ENCODE measurements at regions not wholly inside any gene's neighbourhood (a gene's known extent, or its start where the extent isn't known, plus 50 kb on each side); places are given as distances from the start of the nearest gene placed in this dataset.

GRCh38 chr11:101401245-101401644 is 182.6 kb downstream of the TRPC6 start:
- no peak for DNase-seq (ENCODE audit: low spot score)

GRCh38 chr11:101397979-101398378 is 185.8 kb downstream of the TRPC6 start:
- DNase-seq (ENCODE audit: low spot score) = no peak

GRCh38 chr11:101390539-101390938 is 193.3 kb downstream of the TRPC6 start:
- peak; percentile 16 for DNase-seq (ENCODE audit: low spot score)

- DNase-seq (ENCODE audit: low spot score) = no peak
Measured at GRCh38 chr11:101369835-101370234, 214.0 kb downstream of the TRPC6 start.

- DNase-seq (ENCODE audit: low spot score) = no peak
Measured at GRCh38 chr11:101363706-101364275, 220.0 kb downstream of the TRPC6 start.

GRCh38 chr11:101362643-101363042 is 221.2 kb downstream of the TRPC6 start:
- no peak for DNase-seq (ENCODE audit: low spot score)

- DNase-seq (ENCODE audit: low spot score) = no peak
Measured at GRCh38 chr11:101357771-101358170, 226.0 kb downstream of the TRPC6 start.

GRCh38 chr11:101354801-101355200 is 225.2 kb upstream of the PGR start:
- no peak for DNase-seq (ENCODE audit: low spot score)

- no peak for DNase-seq (ENCODE audit: low spot score)
Measured at GRCh38 chr11:101348786-101349185, 219.2 kb upstream of the PGR start.

GRCh38 chr11:101346591-101346990 is 217.0 kb upstream of the PGR start:
- DNase-seq (ENCODE audit: low spot score) = no peak

- no peak for DNase-seq (ENCODE audit: low spot score)
Measured at GRCh38 chr11:101345891-101346290, 216.3 kb upstream of the PGR start.

- DNase-seq (ENCODE audit: low spot score) = no peak
Measured at GRCh38 chr11:101342307-101342706, 212.7 kb upstream of the PGR start.

GRCh38 chr11:101341578-101341977 is 212.0 kb upstream of the PGR start:
- no peak for DNase-seq (ENCODE audit: low spot score)

GRCh38 chr11:101336858-101337257 is 207.2 kb upstream of the PGR start:
- DNase-seq (ENCODE audit: low spot score) = no peak

- no peak for DNase-seq (ENCODE audit: low spot score)
Measured at GRCh38 chr11:101336155-101336554, 206.5 kb upstream of the PGR start.

- no peak for DNase-seq (ENCODE audit: low spot score)
Measured at GRCh38 chr11:101334581-101334980, 205.0 kb upstream of the PGR start.

- no peak for DNase-seq (ENCODE audit: low spot score)
Measured at GRCh38 chr11:101331411-101331810, 201.8 kb upstream of the PGR start.

GRCh38 chr11:101327908-101328307 is 198.3 kb upstream of the PGR start:
- DNase-seq (ENCODE audit: low spot score) = no peak

GRCh38 chr11:101326141-101326540 is 196.5 kb upstream of the PGR start:
- DNase-seq (ENCODE audit: low spot score) = no peak

GRCh38 chr11:101323997-101324396 is 194.4 kb upstream of the PGR start:
- DNase-seq (ENCODE audit: low spot score) = peak; percentile 20

GRCh38 chr11:101321222-101321621 is 191.6 kb upstream of the PGR start:
- no peak for DNase-seq (ENCODE audit: low spot score)

- DNase-seq (ENCODE audit: low spot score) = no peak
Measured at GRCh38 chr11:101306721-101307120, 177.1 kb upstream of the PGR start.

- no peak for DNase-seq (ENCODE audit: low spot score)
Measured at GRCh38 chr11:101305496-101305895, 175.9 kb upstream of the PGR start.

GRCh38 chr11:101299210-101299609 is 169.6 kb upstream of the PGR start:
- no peak for DNase-seq (ENCODE audit: low spot score)

GRCh38 chr11:101296896-101297295 is 167.3 kb upstream of the PGR start:
- no peak for DNase-seq (ENCODE audit: low spot score)

Data from RKO (cell line).